ENCODE measurements at regions not wholly inside any gene's neighbourhood (a gene's known extent, or its start where the extent isn't known, plus 50 kb on each side); places are given as distances from the start of the nearest gene placed in this dataset.

DNA sequence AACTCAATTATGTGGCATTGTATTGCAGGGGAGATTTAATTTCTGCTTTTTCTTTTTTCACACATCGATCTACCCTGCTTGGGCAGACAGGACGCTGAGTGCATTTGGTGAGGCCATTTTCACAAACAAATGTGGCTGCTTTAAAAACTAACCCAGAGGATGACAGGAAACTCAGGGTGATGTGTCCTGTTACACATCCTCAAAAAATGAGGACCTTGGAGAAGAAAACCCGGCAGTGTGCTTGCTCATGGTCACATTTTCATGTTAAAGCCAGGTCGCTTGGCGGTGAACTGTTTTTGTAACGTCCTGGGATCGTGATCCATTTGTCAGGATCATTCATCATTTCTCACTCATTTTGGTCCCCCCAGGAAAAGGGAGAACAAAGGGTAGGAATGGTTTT lies 478.3 kb upstream of the ADAMTS16 start:
- no peak for FAIRE-seq

DNA sequence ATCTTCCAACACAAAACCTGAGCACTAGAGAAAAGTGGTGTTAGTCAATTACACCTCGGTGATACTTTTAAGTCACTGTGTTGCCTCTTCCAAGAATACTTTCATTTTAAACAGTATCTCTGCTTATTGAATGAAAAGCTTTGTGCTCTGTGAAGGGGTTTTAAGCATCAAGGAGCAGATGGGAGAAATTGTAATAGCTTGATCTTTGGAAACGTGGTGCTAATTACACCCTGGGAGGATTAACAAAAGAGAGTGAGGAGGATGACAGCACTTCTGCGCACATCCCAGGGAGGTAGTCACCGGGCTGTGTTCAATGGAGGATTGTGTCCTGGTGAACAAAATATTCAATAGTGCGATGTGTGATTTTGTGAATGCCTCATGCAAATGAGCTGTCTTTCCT lies 477.4 kb upstream of the ADAMTS16 start:
- FAIRE-seq: no peak

DNA sequence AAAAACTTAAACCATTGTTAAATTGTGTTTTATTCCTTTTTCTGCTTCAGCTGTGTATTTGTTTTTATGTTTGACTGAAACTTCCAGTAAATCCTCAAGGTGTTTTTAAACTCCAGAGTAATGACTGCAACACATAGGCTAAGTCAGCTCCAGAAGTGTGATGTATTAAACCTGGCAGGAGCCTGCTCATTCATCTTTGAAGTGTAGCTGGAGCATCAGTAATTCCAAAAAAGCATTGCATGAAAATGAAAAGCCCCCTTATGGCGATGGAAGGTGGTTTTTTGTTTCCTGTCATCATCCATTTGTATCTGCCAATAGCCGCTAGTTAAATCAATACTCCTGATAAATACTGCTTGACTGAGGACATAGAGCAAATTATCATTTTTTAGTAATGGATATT lies 474.2 kb upstream of the ADAMTS16 start:
- no peak for FAIRE-seq

DNA sequence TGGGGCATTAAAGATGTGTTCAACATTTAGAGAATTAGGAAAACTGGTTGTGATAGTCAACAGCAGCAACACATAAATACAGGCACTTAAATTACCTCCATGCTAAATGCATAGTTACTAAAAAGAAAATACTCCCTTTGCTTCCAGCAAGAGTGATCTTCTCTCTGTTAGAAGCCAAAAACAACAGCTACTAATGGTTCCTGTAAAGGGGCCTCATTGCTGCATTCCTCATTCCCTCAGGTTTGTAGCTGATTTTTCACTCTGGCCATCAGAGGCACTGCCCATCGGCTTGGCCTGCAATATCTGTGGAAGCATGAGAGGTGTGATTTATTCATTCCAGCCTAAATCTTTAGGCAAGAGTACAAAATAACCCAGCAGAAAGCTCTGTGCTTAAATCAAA lies 466.0 kb upstream of the ADAMTS16 start:
- FAIRE-seq: no peak

DNA sequence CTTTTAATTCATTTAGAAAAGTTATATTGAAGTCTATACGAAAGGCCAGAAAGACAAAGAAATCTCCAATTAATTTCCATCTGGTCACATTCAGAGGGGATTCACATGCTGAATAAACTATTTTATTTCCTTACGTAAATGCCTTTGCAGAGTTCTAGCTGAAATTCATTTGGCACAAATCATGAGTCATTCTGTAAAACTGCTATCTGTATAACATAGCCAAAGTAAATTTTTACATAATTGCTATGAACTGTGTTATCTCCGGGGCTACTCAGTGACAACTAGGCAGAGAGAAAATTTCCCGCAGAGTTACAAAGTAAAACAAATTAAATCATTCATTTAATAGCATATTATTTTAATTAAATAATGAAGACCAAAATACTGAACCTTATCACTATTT lies 463.2 kb upstream of the ADAMTS16 start:
- FAIRE-seq: no peak

DNA sequence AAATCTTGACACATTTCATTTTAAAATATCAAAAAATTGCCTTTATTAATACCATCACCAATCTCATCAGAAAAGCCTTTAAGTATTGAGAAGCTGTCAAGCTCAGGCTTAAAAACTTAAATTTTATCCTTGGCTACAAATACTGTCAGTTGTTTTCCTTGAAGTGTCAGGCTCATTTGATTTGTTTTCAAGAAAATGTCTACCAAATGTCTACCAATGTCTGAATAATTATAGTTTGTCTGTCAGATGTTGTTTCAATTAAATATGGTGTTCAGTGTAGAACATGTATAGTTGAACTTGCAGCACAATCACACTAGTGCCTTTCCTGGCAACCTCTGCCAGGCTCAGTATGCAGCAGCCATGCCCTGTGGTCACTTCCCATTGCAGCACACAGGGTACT lies 455.2 kb upstream of the ADAMTS16 start:
- FAIRE-seq: no peak

DNA sequence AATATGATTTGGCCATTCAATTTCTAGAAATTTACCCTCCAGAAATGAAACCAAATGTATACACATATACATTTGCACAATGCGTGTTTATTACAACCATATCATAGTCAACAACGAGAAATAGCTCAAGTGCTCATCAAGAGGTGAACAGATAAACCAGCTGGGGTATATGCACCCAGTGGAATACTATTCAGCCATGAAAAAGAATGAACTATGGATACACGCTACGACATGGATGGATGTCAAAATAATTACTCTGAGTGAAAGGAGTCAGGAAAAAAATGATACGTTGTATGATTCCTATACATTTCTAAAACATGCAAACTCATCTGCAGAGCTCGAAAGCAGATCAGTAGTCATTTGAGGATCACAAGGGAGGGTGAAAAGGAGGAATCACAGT lies 441.5 kb upstream of the ADAMTS16 start:
- FAIRE-seq: no peak

DNA sequence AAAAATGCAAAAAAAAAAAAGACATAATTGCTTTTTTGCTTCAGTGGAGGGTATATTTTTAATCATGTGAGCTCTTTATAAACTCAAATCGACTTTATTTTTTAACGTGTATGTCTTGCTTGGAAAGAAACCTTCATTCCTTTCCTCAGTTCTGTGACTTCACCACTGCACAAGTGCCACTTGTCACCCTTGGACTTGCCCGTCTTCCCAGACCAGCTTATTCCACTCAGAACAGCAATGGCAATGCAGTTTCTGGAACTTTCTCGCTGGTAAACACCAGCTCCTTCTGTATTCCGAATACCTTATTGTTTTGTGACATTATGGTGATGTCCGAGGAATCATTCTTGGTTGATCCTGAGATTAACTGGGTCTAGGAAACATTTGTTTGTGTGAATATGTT lies 440.5 kb upstream of the ADAMTS16 start:
- no peak for FAIRE-seq

DNA sequence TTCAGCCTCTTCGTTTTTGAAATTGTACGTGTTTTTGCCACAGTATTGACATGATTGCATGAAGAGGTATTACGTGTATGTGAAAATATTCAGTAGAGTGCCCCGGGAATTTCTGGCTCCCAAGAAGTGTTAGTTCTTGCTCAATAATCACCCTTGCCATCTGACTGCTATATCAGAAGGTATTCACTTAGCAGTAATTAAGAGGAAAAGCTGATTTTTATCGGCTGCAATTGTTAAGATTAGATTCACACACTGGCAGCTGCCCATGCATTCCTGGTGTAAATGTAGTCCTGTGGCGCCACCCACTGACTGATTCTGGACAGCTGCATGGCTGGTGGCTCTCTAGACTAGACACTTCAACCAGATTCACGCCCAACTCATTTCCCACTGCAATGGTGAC lies 440.1 kb upstream of the ADAMTS16 start:
- no peak for FAIRE-seq

DNA sequence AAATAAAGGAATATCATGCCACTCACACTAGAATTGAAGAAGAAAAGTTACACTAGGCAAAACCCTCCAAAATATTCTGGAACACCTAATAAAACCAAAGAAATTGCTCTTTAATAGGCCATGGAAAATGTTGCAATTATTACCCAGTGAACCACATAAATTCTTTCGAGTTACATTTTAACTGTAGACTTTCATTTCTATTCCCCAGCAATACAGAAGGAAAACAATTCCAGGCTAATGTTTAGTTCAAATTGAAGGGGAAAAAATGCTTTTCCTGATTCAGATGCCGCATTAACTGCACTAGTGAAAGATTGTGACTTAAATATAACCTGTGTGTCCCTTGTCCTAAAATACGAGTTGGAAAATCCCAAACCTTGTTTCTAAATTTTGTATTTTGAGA lies 439.3 kb upstream of the ADAMTS16 start:
- no peak for FAIRE-seq

DNA sequence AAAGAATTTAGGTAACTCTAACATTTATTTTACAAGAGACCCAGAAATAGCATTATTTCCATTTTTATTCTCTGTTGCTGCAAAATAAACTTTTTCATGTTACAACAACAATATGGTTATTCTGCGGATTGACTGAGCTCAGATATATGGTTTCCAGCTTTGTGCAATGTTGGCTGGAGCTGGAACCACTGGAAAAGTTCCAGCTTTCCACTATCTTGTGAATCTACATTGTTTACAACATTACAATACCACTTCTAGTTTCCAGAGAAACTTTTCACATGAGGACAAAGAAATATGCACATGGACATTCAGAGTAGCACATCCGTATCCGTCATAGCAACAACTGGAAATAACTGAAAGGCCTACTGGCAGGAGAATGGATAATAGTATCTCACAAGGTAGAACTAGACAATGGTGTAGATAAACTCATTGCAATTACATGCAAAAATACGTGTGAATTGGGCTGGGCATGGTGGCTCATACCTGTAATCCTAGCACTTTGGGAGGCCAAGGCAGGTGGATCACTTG lies 436.1 kb upstream of the ADAMTS16 start:
- FAIRE-seq: no peak

DNA sequence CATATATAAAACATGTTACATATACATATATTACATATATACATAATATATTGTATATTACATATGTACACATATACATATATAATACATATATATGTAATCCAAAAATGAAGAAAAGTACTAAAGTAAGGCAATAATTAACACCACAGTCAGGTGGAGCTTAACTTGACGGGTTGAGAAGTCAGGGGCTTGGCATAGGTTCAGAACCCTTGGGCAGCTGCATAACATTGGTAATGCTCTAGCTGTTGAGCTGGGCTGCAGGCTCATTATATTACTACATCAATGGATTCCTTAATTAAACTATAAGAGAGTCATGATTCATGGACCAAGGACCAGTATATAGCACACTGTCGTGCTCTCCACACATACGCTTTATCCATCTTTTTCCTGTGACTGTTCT lies 435.2 kb upstream of the ADAMTS16 start:
- no peak for FAIRE-seq

DNA sequence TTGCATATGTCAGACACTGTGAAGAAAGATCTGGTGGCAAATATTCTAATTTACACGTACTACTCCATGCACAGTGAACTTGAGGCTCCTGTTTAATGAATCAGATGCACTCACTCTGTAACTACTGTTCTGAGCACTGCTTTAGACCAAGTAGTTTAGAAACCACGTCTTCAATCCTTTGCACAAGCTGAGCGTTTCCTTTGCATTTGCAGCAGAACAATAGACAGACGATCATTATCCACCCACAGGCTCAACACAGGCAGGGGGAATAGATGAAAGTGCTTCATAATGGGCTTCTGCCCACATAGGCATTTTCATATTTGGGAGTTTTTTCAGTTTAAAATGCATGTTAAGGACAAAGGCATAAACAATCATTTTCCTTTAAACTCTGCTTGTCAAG lies 423.3 kb upstream of the ADAMTS16 start:
- FAIRE-seq: no peak

DNA sequence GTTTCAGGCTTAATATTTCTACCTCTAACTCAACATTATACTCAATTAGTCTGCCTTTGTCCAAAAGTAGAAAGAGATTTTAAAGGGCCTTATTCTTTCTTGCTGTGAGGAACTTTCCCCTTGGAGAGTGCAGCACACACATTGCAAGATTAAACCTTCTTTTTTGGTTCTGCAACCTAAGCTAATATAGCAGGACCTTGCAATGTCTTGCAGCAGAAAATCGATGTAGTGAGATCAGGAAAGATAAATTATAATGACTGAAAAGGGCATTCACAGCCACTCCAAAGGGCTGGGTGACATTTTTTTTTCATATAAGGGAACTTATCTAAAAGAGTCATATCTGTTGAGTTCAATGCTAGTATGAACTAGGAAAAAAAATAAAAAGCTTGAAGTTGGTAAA lies 422.7 kb upstream of the ADAMTS16 start:
- no peak for FAIRE-seq

DNA sequence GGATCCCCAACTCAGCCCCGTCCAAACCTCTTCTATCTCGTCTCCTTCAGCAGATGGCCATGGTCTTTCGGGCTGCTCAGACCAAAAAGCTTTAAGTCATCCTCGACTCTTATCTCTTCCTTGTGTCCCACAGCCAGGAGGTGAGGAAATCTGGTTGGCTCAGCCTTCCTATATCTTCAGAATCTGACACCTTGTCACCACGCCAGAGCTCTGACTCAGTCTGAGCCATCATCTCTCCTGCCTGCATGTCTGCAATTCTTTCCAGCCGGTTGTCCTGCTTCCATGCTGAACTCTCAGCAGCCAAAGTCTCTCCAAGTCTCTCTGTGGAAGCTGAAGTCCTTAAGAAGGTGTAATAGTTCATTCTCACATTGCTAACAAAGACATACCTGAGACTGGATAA lies 419.3 kb upstream of the ADAMTS16 start:
- no peak for FAIRE-seq

DNA sequence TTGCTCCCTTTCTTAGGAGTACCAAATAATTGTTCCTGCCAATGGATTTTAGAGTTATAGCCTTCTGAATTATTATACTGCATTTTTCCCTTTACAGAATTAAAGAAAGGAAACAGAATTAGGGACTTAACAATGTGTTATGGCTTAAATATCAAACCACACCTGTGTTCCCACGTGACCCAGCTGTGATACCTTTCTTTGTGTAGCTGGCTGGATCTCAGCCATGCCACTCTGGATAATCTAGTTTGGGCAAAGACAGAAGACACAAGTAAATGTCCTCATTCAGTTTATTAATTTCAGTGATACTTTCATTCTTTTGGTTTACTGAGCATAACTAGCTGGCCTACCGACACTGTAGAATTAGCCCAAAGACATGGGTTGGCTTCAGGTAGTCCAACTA lies 417.2 kb upstream of the ADAMTS16 start:
- no peak for FAIRE-seq

DNA sequence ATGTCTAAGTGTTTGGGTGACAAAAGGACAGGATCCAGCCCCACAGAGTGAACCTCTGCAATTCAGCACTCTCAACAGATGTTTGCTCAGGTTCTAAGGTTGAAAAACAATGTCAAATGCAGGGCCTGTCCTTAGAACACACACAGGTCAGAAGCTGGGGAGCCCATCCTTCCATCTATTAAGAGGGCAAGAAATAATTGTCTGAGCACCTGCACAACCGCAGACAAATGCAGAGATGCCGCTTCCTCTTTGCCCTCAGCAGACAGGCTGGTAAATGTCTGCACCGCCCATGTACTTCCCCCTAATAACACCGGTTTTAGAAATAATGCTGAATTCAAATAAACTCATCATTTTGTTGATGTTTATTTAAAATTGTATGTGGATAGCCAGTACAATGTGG lies 414.5 kb upstream of the ADAMTS16 start:
- FAIRE-seq: no peak

DNA sequence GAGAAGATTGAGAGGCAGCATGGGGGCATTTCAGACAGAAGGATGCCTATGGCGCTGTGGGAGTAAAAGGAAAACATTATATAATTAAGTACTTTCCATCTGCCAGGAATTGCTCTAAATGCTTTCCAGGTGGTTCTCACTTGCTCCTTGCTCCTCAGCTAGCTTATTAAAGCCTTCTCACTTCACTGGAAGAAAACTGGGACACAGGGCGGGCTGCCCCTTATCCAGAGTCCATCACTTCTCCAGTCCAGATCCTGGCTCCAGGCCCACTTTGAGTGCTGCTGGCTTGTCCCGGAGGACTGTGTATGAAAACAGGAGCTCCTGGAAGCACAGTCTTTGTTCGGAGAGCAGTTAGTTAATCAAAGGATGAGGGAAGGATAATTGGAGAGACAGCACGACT lies 409.9 kb upstream of the ADAMTS16 start:
- FAIRE-seq: no peak

DNA sequence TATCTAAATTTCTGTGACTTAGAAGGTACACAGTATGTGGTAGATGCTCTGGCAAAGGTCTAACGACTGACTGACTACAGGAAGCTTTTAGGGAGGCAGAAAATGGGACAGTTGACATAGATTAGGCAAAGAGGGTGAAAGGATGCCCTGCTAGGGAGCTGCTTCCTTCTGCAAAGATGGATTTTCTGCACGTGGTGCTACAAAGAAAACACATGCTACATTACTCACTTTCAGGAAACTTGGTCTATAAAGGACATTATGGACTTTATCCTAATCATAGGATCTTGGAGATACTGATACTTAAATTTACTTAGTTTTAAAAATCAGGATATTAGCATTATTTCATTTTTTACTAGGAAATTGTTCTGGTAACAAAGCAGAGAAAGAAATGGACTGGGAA lies 405.8 kb upstream of the ADAMTS16 start:
- FAIRE-seq: no peak

DNA sequence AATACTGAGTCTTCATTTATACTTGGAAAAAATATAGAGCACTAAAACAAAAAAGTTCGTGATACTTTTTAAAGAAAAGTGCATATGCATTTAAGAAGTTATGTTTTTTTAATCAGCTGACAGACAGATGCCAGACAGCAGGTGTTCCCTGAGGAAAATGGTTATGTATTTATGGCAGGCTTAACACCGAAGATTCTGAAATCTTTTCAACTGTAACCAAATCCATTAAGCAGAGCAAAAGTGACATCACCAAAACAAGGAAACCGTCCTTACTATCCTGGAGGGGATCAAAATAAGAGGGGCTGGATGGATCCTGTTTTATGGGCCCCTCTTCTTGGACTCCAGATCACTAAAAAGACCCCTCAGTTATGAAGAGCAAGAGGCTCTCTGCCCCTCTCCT lies 404.9 kb upstream of the ADAMTS16 start:
- FAIRE-seq: no peak

DNA sequence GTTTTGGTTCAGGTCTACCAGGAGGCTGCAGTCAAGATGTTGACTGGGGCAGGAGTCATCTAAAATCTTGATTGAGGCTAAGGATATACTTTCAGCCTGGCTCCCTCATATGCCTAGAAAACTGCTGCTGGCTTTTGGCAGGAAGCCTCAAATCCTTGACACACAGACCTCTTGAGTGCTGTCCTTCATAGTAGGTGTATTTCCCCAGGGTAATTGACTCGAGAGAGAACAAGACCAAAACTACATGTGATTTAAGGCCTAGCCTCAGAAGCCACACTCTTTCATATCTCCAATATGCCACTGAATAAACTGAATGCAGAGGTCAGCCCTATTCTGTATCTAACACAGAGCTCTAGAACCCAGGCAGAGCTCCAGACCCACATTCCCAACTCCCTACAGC lies 402.3 kb upstream of the ADAMTS16 start:
- FAIRE-seq: no peak

DNA sequence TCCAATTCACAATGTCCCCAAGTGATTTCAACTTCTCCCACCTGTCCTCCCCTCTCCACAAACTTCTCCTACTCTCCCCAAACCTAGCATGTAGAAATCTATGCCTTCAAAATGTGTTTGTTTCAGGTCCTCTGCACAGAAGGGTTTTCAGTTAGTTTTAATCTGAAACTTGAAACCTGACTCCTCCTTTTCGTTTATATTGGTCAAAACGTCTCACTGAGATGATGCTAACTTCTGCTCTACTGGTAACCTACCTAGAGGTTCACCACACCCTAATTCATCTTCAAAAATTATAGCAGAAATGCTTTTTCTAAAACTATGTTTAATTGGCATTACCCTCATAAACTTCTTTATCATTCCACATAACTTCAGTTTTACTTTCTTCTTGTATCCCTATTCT lies 401.8 kb upstream of the ADAMTS16 start:
- no peak for FAIRE-seq

DNA sequence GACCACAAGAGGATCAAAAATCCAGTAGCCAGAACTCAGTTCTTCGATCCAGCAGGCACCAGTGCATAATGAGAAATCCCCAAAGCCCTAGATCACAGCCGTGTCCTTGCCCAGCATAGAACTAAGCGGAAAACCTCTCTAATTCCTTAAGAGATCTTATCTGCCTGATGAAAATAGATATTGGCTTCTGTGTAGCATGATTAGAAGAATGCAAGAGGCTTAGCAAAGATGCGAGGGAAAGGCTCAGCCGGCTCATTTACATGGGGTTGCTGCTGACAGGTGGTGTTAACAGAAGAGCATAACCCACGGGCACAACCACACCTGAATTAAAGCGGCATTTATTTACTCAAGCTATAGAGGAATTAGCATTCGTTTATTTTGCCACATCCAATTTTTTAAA lies 400.0 kb upstream of the ADAMTS16 start:
- no peak for FAIRE-seq

DNA sequence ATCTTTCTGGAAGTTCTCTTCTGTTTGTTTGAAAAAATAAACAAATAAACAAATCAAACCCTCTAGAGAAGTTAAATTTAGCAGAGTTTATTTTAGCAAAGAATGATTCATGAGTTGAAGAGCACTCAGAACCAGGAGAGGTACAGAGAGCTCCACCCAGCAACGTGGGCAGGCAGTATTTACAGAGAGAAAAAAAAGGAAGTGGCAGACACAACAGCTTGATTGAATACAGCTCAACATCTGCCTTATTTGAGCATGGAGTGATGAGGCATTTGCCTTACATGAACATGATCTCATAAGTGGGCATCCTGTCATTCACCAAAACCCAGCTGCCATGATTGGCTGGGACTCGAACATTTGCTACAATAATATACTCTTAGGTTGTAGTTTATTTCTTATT lies 381.6 kb upstream of the ADAMTS16 start:
- FAIRE-seq: no peak

DNA sequence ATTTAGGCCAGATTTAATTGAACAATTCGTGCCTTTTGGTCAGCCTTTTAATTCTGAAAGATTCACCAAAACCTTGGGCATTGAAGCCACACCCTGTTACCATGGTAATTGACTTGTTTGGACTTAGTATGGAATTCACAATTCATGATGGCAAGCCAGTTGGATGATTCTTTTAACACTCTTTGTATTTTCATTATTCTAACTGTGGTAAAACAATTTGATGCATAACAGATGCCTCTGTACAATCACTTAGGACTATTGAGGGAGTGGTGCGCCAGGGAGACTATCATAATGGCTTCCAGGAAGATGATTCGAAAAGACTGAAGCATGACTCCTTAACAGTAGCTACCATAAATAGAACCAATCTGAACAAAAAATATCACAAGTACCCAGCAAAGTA lies 381.1 kb upstream of the ADAMTS16 start:
- FAIRE-seq: no peak

DNA sequence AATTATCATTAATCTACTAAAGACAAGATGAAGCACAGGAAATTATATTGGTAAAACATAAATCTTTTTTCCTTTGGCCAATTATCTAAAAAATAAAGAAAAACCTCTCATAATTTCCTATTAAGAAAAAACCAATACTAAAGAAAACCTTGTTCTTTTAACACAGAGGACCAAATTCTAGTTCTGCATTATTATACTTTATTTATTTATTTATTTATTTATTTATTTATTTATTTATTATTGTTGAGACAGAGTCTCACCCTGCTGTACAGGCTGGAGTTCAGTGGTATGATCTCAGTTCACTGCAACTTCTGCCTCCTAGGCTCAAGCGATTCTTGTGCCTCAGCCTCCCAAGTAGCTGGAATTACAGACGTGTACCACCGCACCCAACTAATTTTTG lies 377.8 kb upstream of the ADAMTS16 start:
- FAIRE-seq: peak; percentile 47
